ENCODE measurements at regions not wholly inside any gene's neighbourhood (a gene's known extent, or its start where the extent isn't known, plus 50 kb on each side); places are given as distances from the start of the nearest gene placed in this dataset.
"Not testable (repeated sequence)": the region's sequence is repeated elsewhere in the genome, so short reads cannot be mapped to it uniquely, and the experiment has no call there.

- H3K27ac ChIP-seq (ENCODE audit: low read length), result no peak overlapping the region
- no peaks in the 10 kb centered on the region for H4K20me1 ChIP-seq (ENCODE audit: insufficient read depth, low read length)
- no peak overlapping the region for H3K4me3 ChIP-seq (ENCODE audit: low read length)
- no peak overlapping the region for H3K4me2 ChIP-seq (ENCODE audit: low read depth, low read length)
- TF ChIP-seq EZH2 (optimal IDR thresholded peaks at IDR 0.05; ENCODE audit: low read depth, low read length) (no peak), EZH2phosphoT487 (IDR thresholded peaks at IDR 0.05; ENCODE audit: low read length) (no peak), CTCF (IDR thresholded peaks at IDR 0.05; ENCODE audit: low read length) (no peak)
- DNase-seq, result peak; percentile 21
- H3K27me3 ChIP-seq (replicated peaks; ENCODE audit: insufficient read depth, low read length), result no peaks in the 10 kb centered on the region
- H2AFZ ChIP-seq (ENCODE audit: low read length), result no peak overlapping the region
- no peak overlapping the region for H3K9ac ChIP-seq (ENCODE audit: low read length)
- H3K36me3 ChIP-seq (replicated peaks; ENCODE audit: insufficient read depth, low read length), result no peaks in the 10 kb centered on the region
- H3K79me2 ChIP-seq (ENCODE audit: low read length), result no peaks in the 10 kb centered on the region
- H3F3A ChIP-seq (ENCODE audit: insufficient read depth, low read length), result no peaks in the 10 kb centered on the region
- H3K4me1 ChIP-seq (ENCODE audit: low read length), result no peaks in the 10 kb centered on the region
- no peaks in the 10 kb centered on the region for H3K9me2 ChIP-seq (replicated peaks; ENCODE audit: insufficient read depth, low read length)
- no peaks in the 10 kb centered on the region for H3K9me3 ChIP-seq (replicated peaks; ENCODE audit: insufficient read depth, low read length)
Measured at GRCh38 chr9:80491086-80491696, 919.4 kb downstream of the TLE4 start.

DNA sequence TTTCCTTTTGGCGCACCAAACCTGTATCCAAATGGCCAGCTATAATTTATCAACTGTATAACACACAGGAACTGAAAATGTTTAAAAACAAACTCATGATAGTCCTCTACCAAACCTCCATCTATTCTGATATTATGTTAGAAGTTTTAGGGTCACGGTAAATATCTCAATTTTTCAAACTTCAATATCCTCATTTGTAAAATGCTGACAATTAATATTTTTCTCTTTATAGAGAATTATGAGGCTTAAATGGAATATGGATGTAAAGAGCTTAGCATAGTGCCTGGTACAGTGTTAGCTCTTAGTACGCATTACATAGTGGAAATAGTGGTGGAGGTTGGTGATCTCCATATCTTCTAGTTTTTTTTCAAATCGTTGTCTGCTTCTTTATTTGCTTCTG is 917.6 kb downstream of the TLE4 start:
- Histone ChIP-seq H3K27ac (ENCODE audit: low read length) (no peak overlapping the region), H2AFZ (ENCODE audit: low read length) (no peak overlapping the region), H3K9me2 (replicated peaks; ENCODE audit: insufficient read depth, low read length) (no peaks in the 10 kb centered on the region), H3F3A (ENCODE audit: insufficient read depth, low read length) (no peaks in the 10 kb centered on the region), H3K9me3 (replicated peaks; ENCODE audit: insufficient read depth, low read length) (no peaks in the 10 kb centered on the region), H3K27me3 (replicated peaks; ENCODE audit: insufficient read depth, low read length) (no peaks in the 10 kb centered on the region), H3K79me2 (ENCODE audit: low read length) (no peaks in the 10 kb centered on the region), H3K9ac (ENCODE audit: low read length) (no peak overlapping the region), H3K36me3 (replicated peaks; ENCODE audit: insufficient read depth, low read length) (no peaks in the 10 kb centered on the region), H3K4me2 (ENCODE audit: low read depth, low read length) (no peak overlapping the region), H3K4me1 (ENCODE audit: low read length) (no peaks in the 10 kb centered on the region), H4K20me1 (ENCODE audit: insufficient read depth, low read length) (no peaks in the 10 kb centered on the region), H3K4me3 (ENCODE audit: low read length) (no peak overlapping the region)
- TF ChIP-seq EZH2 (optimal IDR thresholded peaks at IDR 0.05; ENCODE audit: low read depth, low read length) (no peak), EZH2phosphoT487 (IDR thresholded peaks at IDR 0.05; ENCODE audit: low read length) (no peak)
- DNase-seq, result no peak

DNA sequence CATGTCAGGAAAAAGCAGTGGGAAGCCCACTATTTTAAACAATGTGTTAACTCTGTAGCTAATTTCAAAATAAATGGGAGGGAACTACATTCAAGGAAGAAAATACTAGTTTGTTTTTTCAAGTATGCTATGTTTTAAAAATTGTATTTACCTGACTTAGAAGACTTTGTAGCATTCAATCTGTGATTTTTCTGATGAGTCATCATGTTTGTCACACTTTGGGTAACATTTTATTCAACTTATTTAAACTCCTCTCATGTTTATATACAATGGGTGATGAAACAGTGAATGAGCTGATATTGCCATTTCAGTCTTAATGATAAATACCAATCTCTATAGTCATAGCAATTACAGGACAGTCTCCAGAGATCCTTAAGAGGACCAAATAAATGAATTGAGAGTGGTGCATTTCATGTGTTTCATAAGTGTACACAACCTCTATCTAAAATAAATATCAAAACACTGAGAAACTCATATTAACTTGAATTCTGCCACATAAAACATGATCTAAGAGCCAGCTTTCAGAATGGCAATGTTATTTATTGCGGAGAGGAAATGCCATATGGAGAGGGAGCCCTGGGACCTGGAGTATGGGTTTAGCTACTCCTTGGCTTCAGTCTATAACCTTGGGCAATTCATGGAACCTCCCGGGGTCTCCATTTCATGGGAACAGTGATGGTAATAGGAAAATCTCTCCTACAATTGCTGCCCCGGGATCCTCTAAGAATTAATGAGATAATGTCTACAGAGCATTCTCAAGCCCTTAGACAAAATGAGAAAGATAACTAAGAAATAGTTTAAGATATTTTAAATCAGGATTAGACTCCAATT is 913.9 kb downstream of the TLE4 start:
- H3F3A ChIP-seq (ENCODE audit: insufficient read depth, low read length), result no peaks in the 10 kb centered on the region
- H3K27me3 ChIP-seq (replicated peaks; ENCODE audit: insufficient read depth, low read length), result no peaks in the 10 kb centered on the region
- no peaks in the 10 kb centered on the region for H3K4me1 ChIP-seq (ENCODE audit: low read length)
- no peak for TF ChIP-seq EZH2 (optimal IDR thresholded peaks at IDR 0.05; ENCODE audit: low read depth, low read length)
- no peak for TF ChIP-seq CTCF (IDR thresholded peaks at IDR 0.05; ENCODE audit: low read length)
- no peak for TF ChIP-seq EZH2phosphoT487 (IDR thresholded peaks at IDR 0.05; ENCODE audit: low read length)
- no peak overlapping the region for H3K4me3 ChIP-seq (ENCODE audit: low read length)
- H3K36me3 ChIP-seq (replicated peaks; ENCODE audit: insufficient read depth, low read length), result no peaks in the 10 kb centered on the region
- H3K9me3 ChIP-seq (replicated peaks; ENCODE audit: insufficient read depth, low read length), result no peaks in the 10 kb centered on the region
- no peak for DNase-seq
- no peaks in the 10 kb centered on the region for H4K20me1 ChIP-seq (ENCODE audit: insufficient read depth, low read length)
- no peak overlapping the region for H2AFZ ChIP-seq (ENCODE audit: low read length)
- H3K4me2 ChIP-seq (ENCODE audit: low read depth, low read length), result no peak overlapping the region
- H3K9me2 ChIP-seq (replicated peaks; ENCODE audit: insufficient read depth, low read length), result no peaks in the 10 kb centered on the region
- no peaks in the 10 kb centered on the region for H3K79me2 ChIP-seq (ENCODE audit: low read length)
- H3K9ac ChIP-seq (ENCODE audit: low read length), result no peak overlapping the region
- no peak overlapping the region for H3K27ac ChIP-seq (ENCODE audit: low read length)

GRCh38 chr9:80482251-80482650 is 910.5 kb downstream of the TLE4 start:
- DNase-seq; H3K9me2 ChIP-seq (replicated peaks; ENCODE audit: insufficient read depth, low read length); H3K27me3 ChIP-seq (replicated peaks; ENCODE audit: insufficient read depth, low read length); H2AFZ ChIP-seq (ENCODE audit: low read length); H4K20me1 ChIP-seq (ENCODE audit: insufficient read depth, low read length); H3K79me2 ChIP-seq (ENCODE audit: low read length); H3K4me2 ChIP-seq (ENCODE audit: low read depth, low read length); H3K4me1 ChIP-seq (ENCODE audit: low read length); H3K9me3 ChIP-seq (replicated peaks; ENCODE audit: insufficient read depth, low read length); H3K36me3 ChIP-seq (replicated peaks; ENCODE audit: insufficient read depth, low read length); H3K27ac ChIP-seq (ENCODE audit: low read length); H3K4me3 ChIP-seq (ENCODE audit: low read length); H3K9ac ChIP-seq (ENCODE audit: low read length); H3F3A ChIP-seq (ENCODE audit: insufficient read depth, low read length): not testable (repeated sequence)
